Liver (tissue), 8 donors: ENCODE measurements at regions not wholly inside any gene's neighbourhood (a gene's known extent, or its start where the extent isn't known, plus 50 kb on each side); places are given as distances from the start of the nearest gene placed in this dataset.

ENCODE experiments used
- DNase-seq: peaks from one replicate; pipeline ENCODE4 v3.0.0-alpha.2; 2017; ENCODE audit warnings: low spot score
- H3K27ac ChIP-seq, 2 donors: one replicate each; pipeline ENCODE4 v1.7.0; 2013; ENCODE audit warnings: inconsistent platforms in 2 of 2, low read length in 2 of 2, control low read depth in 1 of 2, low read depth in 1 of 2, mild to moderate bottlenecking in 1 of 2
- H3K27me3 ChIP-seq, 4 donors: one replicate each; pipeline versions ENCODE4 v1.6.1 to v1.7.0; 2013; ENCODE audit warnings: low read length in 3 of 4, inconsistent platforms in 1 of 4, mild to moderate bottlenecking in 1 of 4, moderate library complexity in 1 of 4; ENCODE audit not compliant: control insufficient read depth in 4 of 4, insufficient read depth in 4 of 4
- H3K36me3 ChIP-seq, 4 donors: one replicate each; pipeline versions ENCODE4 v1.6.1 to v1.7.0; 2013; ENCODE audit warnings: low read length in 3 of 4, mild to moderate bottlenecking in 3 of 4, low read depth in 1 of 4, moderate library complexity in 1 of 4; ENCODE audit not compliant: control insufficient read depth in 4 of 4, insufficient read depth in 3 of 4
- H3K4me1 ChIP-seq, 4 donors: one replicate each; pipeline versions ENCODE4 v1.6.1 to v1.7.0; 2013; ENCODE audit warnings: low read length in 3 of 4, mild to moderate bottlenecking in 3 of 4, moderate library complexity in 1 of 4; ENCODE audit not compliant: control insufficient read depth in 4 of 4, insufficient read depth in 4 of 4
- H3K4me3 ChIP-seq, 3 donors: one replicate each; pipeline versions ENCODE4 v1.6.1 to v1.7.0; 2013; ENCODE audit warnings: low read length in 3 of 3, control low read depth in 1 of 3, low read depth in 1 of 3, mild to moderate bottlenecking in 1 of 3
- H3K9ac ChIP-seq, 2 donors: one replicate each; pipeline ENCODE4 v1.7.0; 2013; ENCODE audit warnings: low read length in 2 of 2, mild to moderate bottlenecking in 2 of 2, moderate library complexity in 2 of 2, control low read depth in 1 of 2, low read depth in 1 of 2
- H3K9me3 ChIP-seq, 4 donors: one replicate each; pipeline versions ENCODE4 v1.6.1 to v1.7.0; 2013; ENCODE audit warnings: low read length in 3 of 4; ENCODE audit not compliant: control insufficient read depth in 4 of 4
- EGR1 ChIP-seq, 2 donors: IDR thresholded peaks; 2 replicates each; pipeline ENCODE4 v1.6.1; 2016 to 2018; ENCODE audit warnings: antibody characterized with exemption in 2 of 2, low read depth in 2 of 2
- FOXA1 ChIP-seq: IDR thresholded peaks from 2 replicates; pipeline ENCODE4 v1.6.1; 2016; ENCODE audit warnings: antibody characterized with exemption
- FOXA2 ChIP-seq: IDR thresholded peaks from 2 replicates; pipeline ENCODE4 v1.6.1; 2016; ENCODE audit warnings: antibody characterized with exemption
- GABPA ChIP-seq, 2 donors: IDR thresholded peaks in 1 of 2; conservative IDR thresholded peaks in 1 of 2; 2 replicates each; pipeline ENCODE4 v1.6.1; 2016; ENCODE audit warnings: antibody characterized with exemption in 2 of 2, mild to moderate bottlenecking in 1 of 2, moderate library complexity in 1 of 2
- HNF4A ChIP-seq, 2 donors: conservative IDR thresholded peaks; 2 replicates each; pipeline ENCODE4 v1.6.1; 2016; ENCODE audit warnings: antibody characterized with exemption in 2 of 2, mild to moderate bottlenecking in 2 of 2
- HNF4G ChIP-seq: IDR thresholded peaks from 2 replicates; pipeline ENCODE4 v1.6.1; 2016; ENCODE audit warnings: antibody characterized with exemption
- JUND ChIP-seq, 2 donors: IDR thresholded peaks; 2 replicates each; pipeline ENCODE4 v1.6.1; 2016; ENCODE audit warnings: antibody characterized with exemption in 2 of 2
- NR2F2 ChIP-seq: IDR thresholded peaks from 2 replicates; pipeline ENCODE4 v1.6.1; 2016; ENCODE audit warnings: antibody characterized with exemption
- RAD21 ChIP-seq, 2 donors: IDR thresholded peaks; 2 replicates each; pipeline ENCODE4 v1.6.1; 2016; ENCODE audit warnings: antibody characterized with exemption in 2 of 2, mild to moderate bottlenecking in 2 of 2
- RXRA ChIP-seq, 2 donors: IDR thresholded peaks; 2 replicates each; pipeline ENCODE4 v1.6.1; 2017 to 2018; ENCODE audit warnings: antibody characterized with exemption in 2 of 2, mild to moderate bottlenecking in 1 of 2
- SP1 ChIP-seq: IDR thresholded peaks from 2 replicates; pipeline ENCODE4 v1.6.1; 2018; ENCODE audit warnings: antibody characterized with exemption, mild to moderate bottlenecking
- TAF1 ChIP-seq: conservative IDR thresholded peaks from 2 replicates; pipeline ENCODE4 v1.6.1; 2016; ENCODE audit warnings: antibody characterized with exemption, mild to moderate bottlenecking
- YY1 ChIP-seq: IDR thresholded peaks from 2 replicates; pipeline ENCODE4 v1.6.1; 2016; ENCODE audit warnings: antibody characterized with exemption, mild to moderate bottlenecking
- WGBS: extraction: QIAGEN DNeasy Blood & Tissue Kit; methylation state at CpG from one replicate; pipeline ENCODE4 v1.1.7; 2013; 5-methylcytosine and 5-hydroxymethylcytosine counted together
- TF ChIP-seq, protein P1 (sequence below): fragments of 150-350 bp; IDR thresholded peaks from 2 replicates; pipeline ENCODE4 v1.5.1; 2017; ENCODE audit warnings: improper control_type of control experiment, low read depth, low read length; ENCODE audit not compliant: missing input control
- TF ChIP-seq, protein P2 (sequence below): IDR thresholded peaks from 2 replicates; pipeline ENCODE4 v1.6.1; 2016; ENCODE audit warnings: antibody characterized with exemption
- TF ChIP-seq, protein P3 (sequence below): IDR thresholded peaks from 2 replicates; pipeline ENCODE4 v1.6.1; 2016; ENCODE audit warnings: antibody characterized with exemption
- TF ChIP-seq, protein P4 (sequence below): IDR thresholded peaks from 2 replicates; pipeline ENCODE4 v1.6.1; 2016; ENCODE audit warnings: antibody characterized with exemption
- TF ChIP-seq, protein P5 (sequence below): IDR thresholded peaks from 2 replicates; pipeline ENCODE4 v1.6.1; 2016; ENCODE audit warnings: antibody characterized with exemption, mild to moderate bottlenecking
- donor health status: healthy.
- donor health status: healthy.
- donor health status: healthy.
- donor health status: healthy.
- donor health status: healthy.

DNA sequence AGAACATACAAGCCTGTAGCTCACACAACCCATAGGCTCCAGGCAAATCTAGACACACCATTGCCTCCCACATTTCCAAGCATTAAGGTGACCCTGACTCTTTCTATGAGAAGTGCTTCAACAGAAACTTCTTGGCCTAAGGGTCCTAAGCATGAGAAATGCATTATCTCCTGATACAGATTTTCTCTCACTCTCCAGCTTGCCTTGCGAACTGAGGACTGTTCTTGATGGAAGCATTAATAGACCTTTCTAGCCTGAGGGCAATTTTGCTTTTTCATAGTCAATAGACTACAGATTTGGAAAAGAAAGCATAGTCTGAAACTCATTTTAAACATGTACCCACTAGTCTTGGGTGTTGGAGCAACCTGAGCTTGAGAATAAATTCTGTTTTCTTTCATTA lies 1801.3 kb upstream of the PCDH7 start (continued):
- TF ChIP-seq, protein P1, sequence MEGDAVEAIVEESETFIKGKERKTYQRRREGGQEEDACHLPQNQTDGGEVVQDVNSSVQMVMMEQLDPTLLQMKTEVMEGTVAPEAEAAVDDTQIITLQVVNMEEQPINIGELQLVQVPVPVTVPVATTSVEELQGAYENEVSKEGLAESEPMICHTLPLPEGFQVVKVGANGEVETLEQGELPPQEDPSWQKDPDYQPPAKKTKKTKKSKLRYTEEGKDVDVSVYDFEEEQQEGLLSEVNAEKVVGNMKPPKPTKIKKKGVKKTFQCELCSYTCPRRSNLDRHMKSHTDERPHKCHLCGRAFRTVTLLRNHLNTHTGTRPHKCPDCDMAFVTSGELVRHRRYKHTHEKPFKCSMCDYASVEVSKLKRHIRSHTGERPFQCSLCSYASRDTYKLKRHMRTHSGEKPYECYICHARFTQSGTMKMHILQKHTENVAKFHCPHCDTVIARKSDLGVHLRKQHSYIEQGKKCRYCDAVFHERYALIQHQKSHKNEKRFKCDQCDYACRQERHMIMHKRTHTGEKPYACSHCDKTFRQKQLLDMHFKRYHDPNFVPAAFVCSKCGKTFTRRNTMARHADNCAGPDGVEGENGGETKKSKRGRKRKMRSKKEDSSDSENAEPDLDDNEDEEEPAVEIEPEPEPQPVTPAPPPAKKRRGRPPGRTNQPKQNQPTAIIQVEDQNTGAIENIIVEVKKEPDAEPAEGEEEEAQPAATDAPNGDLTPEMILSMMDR = no peak
- TF ChIP-seq SP1 = no peak
- TF ChIP-seq HNF4A (conservative IDR thresholded peaks at IDR 0.05) = no peak
- no peak for TF ChIP-seq FOXA1
- no peak for TF ChIP-seq GABPA (IDR thresholded peaks at IDR 0.05 in 1 of 2, conservative IDR thresholded peaks at IDR 0.05 in 1 of 2)
- TF ChIP-seq EGR1 (IDR thresholded peaks at IDR 0.05; ENCODE audit: low read depth in 2 of 2) = no peak

DNA sequence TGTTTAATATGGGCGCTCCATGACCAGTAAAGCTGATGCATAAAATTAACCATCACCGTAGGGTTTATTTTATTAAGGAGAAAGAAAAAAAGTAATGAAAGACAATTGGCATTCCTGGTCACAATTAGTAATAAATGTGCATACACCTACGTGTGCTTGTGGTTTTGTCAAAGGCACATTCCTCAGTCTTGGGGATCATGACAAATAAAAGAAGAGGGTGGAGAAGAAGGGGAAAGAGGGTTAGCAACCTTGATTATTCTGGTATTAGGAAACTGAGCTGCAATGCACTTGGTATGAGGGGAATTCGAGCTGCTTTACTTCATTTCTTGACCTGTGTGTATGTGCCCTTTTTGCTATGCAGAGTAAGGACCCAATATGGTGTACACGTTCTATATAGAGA lies 1798.3 kb upstream of the PCDH7 start:
- H3K4me3 ChIP-seq = no peak overlapping the region
- no peaks in the 10 kb centered on the region for H3K27me3 ChIP-seq
- no peaks in the 10 kb centered on the region for H3K36me3 ChIP-seq
- WGBS = 51% methylated on average over 5 of the region's 5 CpGs
- TF ChIP-seq RXRA (IDR thresholded peaks at IDR 0.05) (no peak), FOXA1 (no peak), EGR1 (IDR thresholded peaks at IDR 0.05; ENCODE audit: low read depth in 2 of 2) (no peak), HNF4A (conservative IDR thresholded peaks at IDR 0.05) (no peak), HNF4G (no peak), YY1 (no peak), FOXA2 (no peak)
- TF ChIP-seq, protein P2, sequence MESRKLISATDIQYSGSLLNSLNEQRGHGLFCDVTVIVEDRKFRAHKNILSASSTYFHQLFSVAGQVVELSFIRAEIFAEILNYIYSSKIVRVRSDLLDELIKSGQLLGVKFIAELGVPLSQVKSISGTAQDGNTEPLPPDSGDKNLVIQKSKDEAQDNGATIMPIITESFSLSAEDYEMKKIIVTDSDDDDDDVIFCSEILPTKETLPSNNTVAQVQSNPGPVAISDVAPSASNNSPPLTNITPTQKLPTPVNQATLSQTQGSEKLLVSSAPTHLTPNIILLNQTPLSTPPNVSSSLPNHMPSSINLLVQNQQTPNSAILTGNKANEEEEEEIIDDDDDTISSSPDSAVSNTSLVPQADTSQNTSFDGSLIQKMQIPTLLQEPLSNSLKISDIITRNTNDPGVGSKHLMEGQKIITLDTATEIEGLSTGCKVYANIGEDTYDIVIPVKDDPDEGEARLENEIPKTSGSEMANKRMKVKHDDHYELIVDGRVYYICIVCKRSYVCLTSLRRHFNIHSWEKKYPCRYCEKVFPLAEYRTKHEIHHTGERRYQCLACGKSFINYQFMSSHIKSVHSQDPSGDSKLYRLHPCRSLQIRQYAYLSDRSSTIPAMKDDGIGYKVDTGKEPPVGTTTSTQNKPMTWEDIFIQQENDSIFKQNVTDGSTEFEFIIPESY = no peak
- TF ChIP-seq, protein P3, sequence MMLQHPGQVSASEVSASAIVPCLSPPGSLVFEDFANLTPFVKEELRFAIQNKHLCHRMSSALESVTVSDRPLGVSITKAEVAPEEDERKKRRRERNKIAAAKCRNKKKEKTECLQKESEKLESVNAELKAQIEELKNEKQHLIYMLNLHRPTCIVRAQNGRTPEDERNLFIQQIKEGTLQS = no peak
- DNase-seq = no peak
- no peak overlapping the region for H3K27ac ChIP-seq
- H3K9me3 ChIP-seq = no peaks in the 10 kb centered on the region
- H3K9ac ChIP-seq = no peak overlapping the region
- no peaks in the 10 kb centered on the region for H3K4me1 ChIP-seq

DNA sequence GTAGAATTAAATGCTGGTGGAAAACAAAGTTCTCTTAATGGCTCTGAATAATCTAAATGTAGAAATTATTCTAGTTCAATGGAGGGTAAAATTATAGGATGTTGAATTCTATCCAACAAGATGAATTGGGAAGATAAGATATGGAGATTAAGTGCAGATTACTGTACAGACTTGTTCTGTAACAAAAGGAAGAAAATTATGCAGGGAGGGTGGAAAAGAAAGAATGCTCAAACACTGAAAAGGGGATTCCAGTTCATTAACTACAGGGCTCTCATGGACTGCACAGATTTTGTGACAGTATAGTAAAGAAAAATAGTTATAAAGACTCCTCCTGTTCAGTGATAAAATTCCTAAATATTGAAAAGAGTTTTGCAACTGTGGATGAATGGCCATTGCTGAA lies 1794.0 kb upstream of the PCDH7 start:
- Histone ChIP-seq H3K9me3 (no peaks in the 10 kb centered on the region), H3K36me3 (no peaks in the 10 kb centered on the region), H3K4me1 (no peaks in the 10 kb centered on the region), H3K4me3 (no peak overlapping the region), H3K27me3 (no peaks in the 10 kb centered on the region), H3K27ac (no peak overlapping the region), H3K9ac (no peak overlapping the region)
- DNase-seq = no peak
- TF ChIP-seq, protein P4, sequence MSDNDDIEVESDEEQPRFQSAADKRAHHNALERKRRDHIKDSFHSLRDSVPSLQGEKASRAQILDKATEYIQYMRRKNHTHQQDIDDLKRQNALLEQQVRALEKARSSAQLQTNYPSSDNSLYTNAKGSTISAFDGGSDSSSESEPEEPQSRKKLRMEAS = no peak
- TF ChIP-seq HNF4A (conservative IDR thresholded peaks at IDR 0.05) (no peak), NR2F2 (no peak), HNF4G (no peak), YY1 (no peak), FOXA2 (no peak), JUND (IDR thresholded peaks at IDR 0.05) (no peak), FOXA1 (no peak), GABPA (IDR thresholded peaks at IDR 0.05 in 1 of 2, conservative IDR thresholded peaks at IDR 0.05 in 1 of 2) (no peak), TAF1 (no peak), RAD21 (IDR thresholded peaks at IDR 0.05) (no peak), SP1 (no peak), RXRA (IDR thresholded peaks at IDR 0.05) (no peak), EGR1 (IDR thresholded peaks at IDR 0.05; ENCODE audit: low read depth in 2 of 2) (no peak)
- TF ChIP-seq, protein P2 = no peak
- TF ChIP-seq, protein P5, sequence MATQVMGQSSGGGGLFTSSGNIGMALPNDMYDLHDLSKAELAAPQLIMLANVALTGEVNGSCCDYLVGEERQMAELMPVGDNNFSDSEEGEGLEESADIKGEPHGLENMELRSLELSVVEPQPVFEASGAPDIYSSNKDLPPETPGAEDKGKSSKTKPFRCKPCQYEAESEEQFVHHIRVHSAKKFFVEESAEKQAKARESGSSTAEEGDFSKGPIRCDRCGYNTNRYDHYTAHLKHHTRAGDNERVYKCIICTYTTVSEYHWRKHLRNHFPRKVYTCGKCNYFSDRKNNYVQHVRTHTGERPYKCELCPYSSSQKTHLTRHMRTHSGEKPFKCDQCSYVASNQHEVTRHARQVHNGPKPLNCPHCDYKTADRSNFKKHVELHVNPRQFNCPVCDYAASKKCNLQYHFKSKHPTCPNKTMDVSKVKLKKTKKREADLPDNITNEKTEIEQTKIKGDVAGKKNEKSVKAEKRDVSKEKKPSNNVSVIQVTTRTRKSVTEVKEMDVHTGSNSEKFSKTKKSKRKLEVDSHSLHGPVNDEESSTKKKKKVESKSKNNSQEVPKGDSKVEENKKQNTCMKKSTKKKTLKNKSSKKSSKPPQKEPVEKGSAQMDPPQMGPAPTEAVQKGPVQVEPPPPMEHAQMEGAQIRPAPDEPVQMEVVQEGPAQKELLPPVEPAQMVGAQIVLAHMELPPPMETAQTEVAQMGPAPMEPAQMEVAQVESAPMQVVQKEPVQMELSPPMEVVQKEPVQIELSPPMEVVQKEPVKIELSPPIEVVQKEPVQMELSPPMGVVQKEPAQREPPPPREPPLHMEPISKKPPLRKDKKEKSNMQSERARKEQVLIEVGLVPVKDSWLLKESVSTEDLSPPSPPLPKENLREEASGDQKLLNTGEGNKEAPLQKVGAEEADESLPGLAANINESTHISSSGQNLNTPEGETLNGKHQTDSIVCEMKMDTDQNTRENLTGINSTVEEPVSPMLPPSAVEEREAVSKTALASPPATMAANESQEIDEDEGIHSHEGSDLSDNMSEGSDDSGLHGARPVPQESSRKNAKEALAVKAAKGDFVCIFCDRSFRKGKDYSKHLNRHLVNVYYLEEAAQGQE = no peak
- TF ChIP-seq, protein P1 = no peak
